Lung (tissue), 11 donors: ENCODE measurements at regions not wholly inside any gene's neighbourhood (a gene's known extent, or its start where the extent isn't known, plus 50 kb on each side); places are given as distances from the start of the nearest gene placed in this dataset.

ENCODE experiments used
- ATAC-seq: fragments of 200-7000 bp; cut with Tn5 transposase; one replicate; pipeline ENCODE4 v1.9.1; 2020; ENCODE audit warnings: moderate number of reproducible peaks; ENCODE audit not compliant: insufficient read depth, low FRiP score
- DNase-seq, 3 donors: peaks; one replicate each; pipeline ENCODE4 v3.0.0-alpha.2; 2013 to 2017
- H3K27ac ChIP-seq, 2 donors: one replicate each; pipeline ENCODE4 v1.5.1; 2013; ENCODE audit warnings: mild to moderate bottlenecking in 2 of 2, moderate library complexity in 2 of 2, control low read depth in 1 of 2, inconsistent platforms in 1 of 2, low read depth in 1 of 2, low read length in 1 of 2
- H3K27me3 ChIP-seq, 3 donors: one replicate each; pipeline ENCODE4 v1.5.1; 2013; ENCODE audit warnings: low read length in 2 of 3; ENCODE audit not compliant: control insufficient read depth in 3 of 3, insufficient read depth in 3 of 3
- H3K36me3 ChIP-seq, 4 donors: one replicate each; pipeline ENCODE4 v1.5.1; 2013; ENCODE audit warnings: low read length in 4 of 4, mild to moderate bottlenecking in 1 of 4, moderate library complexity in 1 of 4; ENCODE audit not compliant: control insufficient read depth in 4 of 4, insufficient read depth in 4 of 4
- H3K4me1 ChIP-seq, 5 donors: one replicate each; pipeline ENCODE4 v1.5.1; 2013; ENCODE audit warnings: low read length in 5 of 5, mild to moderate bottlenecking in 2 of 5, moderate library complexity in 1 of 5; ENCODE audit not compliant: control insufficient read depth in 5 of 5, insufficient read depth in 5 of 5
- H3K4me3 ChIP-seq: one replicate; pipeline ENCODE4 v1.5.1; 2013; ENCODE audit warnings: mild to moderate bottlenecking, control low read depth, moderate library complexity
- H3K9ac ChIP-seq, 2 donors: one replicate each; pipeline ENCODE4 v1.5.1; 2013; ENCODE audit warnings: low read length in 2 of 2, control low read depth in 1 of 2; ENCODE audit not compliant: insufficient read depth in 1 of 2
- H3K9me3 ChIP-seq, 4 donors: one replicate each; pipeline ENCODE4 v1.5.1; 2013; ENCODE audit warnings: low read length in 3 of 4, mild to moderate bottlenecking in 1 of 4, moderate library complexity in 1 of 4; ENCODE audit not compliant: control insufficient read depth in 4 of 4, insufficient read depth in 3 of 4
- CTCF ChIP-seq: IDR thresholded peaks from 2 replicates; pipeline ENCODE4 v1.5.1; 2012; ENCODE audit warnings: mild to moderate bottlenecking; ENCODE audit errors: control extremely low read depth, extremely low read depth
- WGBS, 2 donors: extraction: QIAGEN DNeasy Blood & Tissue Kit; methylation state at CpG; one replicate each; pipeline ENCODE4 v1.1.7; 2013; 5-methylcytosine and 5-hydroxymethylcytosine counted together
- donor health status: control.
- donor health status: control.
- donor health status: Bipolar disorder and iron deficiency.
- donor health status: healthy.
- donor health status: DM: yes; HTN: yes; CAD: no.

GRCh38 chr13:88429862-88430261, 758.7 kb downstream of the SLITRK5 start:
- Histone ChIP-seq H3K36me3 (no peaks in the 10 kb centered on the region), H3K9me3 (peaks cover 0 to 6% (median 2%) of the 10 kb centered on the region in 4 donors), H3K4me1 (no peaks in the 10 kb centered on the region), H3K4me3 (no peak overlapping the region), H3K9ac (no peak overlapping the region), H3K27me3 (no peaks in the 10 kb centered on the region), H3K27ac (no peak overlapping the region)
- WGBS, 2 donors, result 54 to 67% methylated on average over 2 of the region's 2 CpGs
- DNase-seq, result no peak
- no peak for ATAC-seq
- TF ChIP-seq CTCF, result no peak

GRCh38 chr13:88434953-88435352, 763.8 kb downstream of the SLITRK5 start:
- H3K4me1 ChIP-seq, result no peaks in the 10 kb centered on the region
- 88 to 89% methylated on average over 6 of the region's 6 CpGs for WGBS, 2 donors
- ATAC-seq (no peak), DNase-seq (no peak)
- peaks cover 0 to 5% (median 2%) of the 10 kb centered on the region in 4 donors for H3K9me3 ChIP-seq
- no peak overlapping the region for H3K4me3 ChIP-seq
- H3K27ac ChIP-seq, result no peak overlapping the region
- no peak for TF ChIP-seq CTCF
- H3K27me3 ChIP-seq, result no peaks in the 10 kb centered on the region
- no peaks in the 10 kb centered on the region for H3K36me3 ChIP-seq
- H3K9ac ChIP-seq, result no peak overlapping the region

DNA sequence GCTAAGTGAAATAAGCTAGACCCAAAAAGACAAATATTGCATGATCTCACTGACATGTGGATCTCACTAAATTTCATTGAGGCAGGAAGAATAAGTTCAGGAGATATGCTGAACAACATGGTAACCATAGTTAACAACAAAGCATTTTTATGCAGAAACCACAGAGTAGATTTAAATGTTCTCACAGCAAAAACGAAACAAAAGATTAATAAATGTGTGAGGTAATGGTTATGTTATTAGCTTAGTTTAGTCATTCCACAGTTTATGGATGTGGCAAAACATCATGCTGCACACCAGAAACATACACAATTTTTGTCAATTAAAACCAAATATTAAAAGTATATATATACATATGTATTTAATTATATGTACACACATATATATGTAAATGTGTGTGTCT, 765.8 kb downstream of the SLITRK5 start:
- no peaks in the 10 kb centered on the region for H3K36me3 ChIP-seq
- H3K4me1 ChIP-seq, result no peaks in the 10 kb centered on the region
- H3K27me3 ChIP-seq, result no peaks in the 10 kb centered on the region
- DNase-seq (no peak), ATAC-seq (no peak)
- TF ChIP-seq CTCF, result no peak
- no peak overlapping the region for H3K27ac ChIP-seq
- no peak overlapping the region for H3K4me3 ChIP-seq
- WGBS, 2 donors, result 82 to 84% methylated on average over 1 of the region's 1 CpG
- H3K9ac ChIP-seq, result no peak overlapping the region
- H3K9me3 ChIP-seq, result peaks cover 0 to 5% (median 2%) of the 10 kb centered on the region in 4 donors

- ATAC-seq (no peak), DNase-seq (no peak)
- WGBS, 2 donors, result 48 to 69% methylated on average over 2 of the region's 2 CpGs
- no peak overlapping the region for H3K9ac ChIP-seq
- no peak overlapping the region for H3K4me3 ChIP-seq
- H3K27me3 ChIP-seq, result no peaks in the 10 kb centered on the region
- no peaks in the 10 kb centered on the region for H3K4me1 ChIP-seq
- peaks cover 0 to 2% (median 0%) of the 10 kb centered on the region in 4 donors for H3K9me3 ChIP-seq
- H3K36me3 ChIP-seq, result no peaks in the 10 kb centered on the region
- no peak for TF ChIP-seq CTCF
- H3K27ac ChIP-seq, result no peak overlapping the region
These were observed 779.3 kb downstream of the SLITRK5 start for GRCh38 chr13:88450515-88450914.
